ENCODE measurements at regions not wholly inside any gene's neighbourhood (a gene's known extent, or its start where the extent isn't known, plus 50 kb on each side); places are given as distances from the start of the nearest gene placed in this dataset.

DNA sequence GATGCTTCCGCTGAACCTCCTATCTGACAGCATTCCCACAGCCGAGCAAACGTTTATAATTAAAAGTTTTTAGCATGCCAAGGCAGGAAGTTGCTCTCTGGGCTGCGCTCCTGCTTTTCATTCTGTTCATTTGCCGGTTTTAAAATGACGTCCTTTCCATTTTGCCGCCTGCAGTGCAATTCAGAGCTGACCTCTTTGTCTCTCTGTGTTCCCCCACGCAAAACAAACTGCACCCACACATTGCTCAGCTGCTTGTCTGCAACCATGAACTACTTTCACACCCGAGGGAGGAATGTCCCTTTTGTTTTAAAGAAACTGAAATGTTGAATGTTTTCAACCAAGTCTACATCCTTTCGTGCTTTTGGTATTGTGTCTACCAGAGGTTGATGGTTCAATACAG lies 416.5 kb downstream of the EFNB2 start:
- DNase-seq: no peak

- no peak for DNase-seq
Observed at GRCh38 chr13:106118050-106118449, 417.4 kb downstream of the EFNB2 start.

DNA sequence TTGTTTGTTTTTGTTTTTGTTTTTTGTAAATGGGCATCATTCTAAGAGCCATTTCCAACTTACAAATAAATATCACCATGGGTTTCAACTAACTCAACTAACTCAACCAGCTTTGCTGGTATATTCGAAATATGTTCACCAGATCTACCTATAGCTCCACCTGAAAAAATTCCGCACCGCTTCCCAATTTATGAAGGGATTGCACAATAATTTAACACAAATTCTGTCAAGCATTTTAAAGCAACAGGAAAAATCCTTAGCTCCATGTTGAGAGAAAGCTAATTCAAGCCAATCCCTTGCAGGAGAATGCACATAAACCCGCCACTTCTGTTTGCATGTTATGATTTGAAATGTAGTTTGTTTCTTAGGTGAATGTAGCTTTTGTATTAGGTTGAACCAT lies 417.8 kb downstream of the EFNB2 start:
- DNase-seq: no peak

DNA sequence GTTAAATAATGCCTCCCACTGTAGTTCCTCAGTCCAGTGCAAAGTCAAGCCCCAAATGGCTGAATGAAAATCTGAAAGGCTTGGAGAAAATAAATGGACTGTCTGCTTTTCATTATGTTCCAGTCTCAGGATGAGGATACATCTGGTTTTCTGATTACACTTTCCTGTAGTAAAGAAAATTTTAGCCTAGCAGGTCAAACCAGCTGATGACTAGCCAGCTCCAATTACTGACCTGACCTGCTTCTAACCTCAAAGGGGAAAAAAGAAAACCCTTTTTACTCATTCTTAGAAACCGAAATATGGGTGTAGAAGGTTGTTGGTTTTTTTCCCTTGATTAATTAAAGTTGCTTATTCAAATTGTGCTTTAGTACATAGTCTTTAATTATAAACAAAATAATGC lies 418.4 kb downstream of the EFNB2 start:
- DNase-seq: no peak

- no peak for DNase-seq
Observed at GRCh38 chr13:106115081-106115480, 420.4 kb downstream of the EFNB2 start.

DNA sequence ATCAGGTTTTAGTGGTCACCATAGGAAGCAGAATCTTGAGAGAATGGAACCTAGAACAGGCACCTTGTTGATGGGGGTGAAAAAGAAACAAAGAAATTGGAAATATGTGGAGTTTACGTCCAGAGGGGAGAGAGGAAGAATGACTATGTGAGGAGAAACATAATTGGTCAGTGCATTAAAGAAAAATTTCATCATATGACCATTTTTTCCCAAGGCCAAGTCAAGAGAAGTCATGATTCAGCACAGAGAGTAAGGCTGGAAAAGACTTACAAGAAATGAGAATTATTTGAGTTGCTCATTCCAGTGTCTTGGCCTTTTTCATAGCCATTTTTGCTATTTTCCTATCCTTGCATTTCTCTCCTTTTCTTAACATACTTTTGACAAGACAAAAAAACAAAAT lies 421.7 kb downstream of the EFNB2 start:
- no peak for DNase-seq

DNA sequence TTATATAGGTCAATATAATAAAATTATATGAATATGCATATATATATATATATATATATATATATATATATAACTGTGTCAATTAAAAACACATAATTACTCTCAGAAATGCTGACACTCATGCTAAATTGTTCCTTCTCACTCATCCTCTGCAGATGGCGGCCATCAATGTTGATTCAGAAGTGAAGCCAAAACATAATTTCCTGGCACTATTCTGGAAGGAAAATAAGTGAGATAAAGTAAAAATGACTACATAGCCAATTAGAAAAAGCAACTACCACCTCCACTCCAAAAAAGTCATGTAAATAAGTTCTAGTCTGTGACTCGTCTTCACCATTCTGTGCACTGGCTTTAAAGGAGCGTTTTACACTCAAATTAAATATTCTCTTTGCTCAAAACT lies 423.3 kb downstream of the EFNB2 start:
- no peak for DNase-seq

GRCh38 chr13:106110241-106110855 lies 425.1 kb downstream of the EFNB2 start:
- no peak for DNase-seq

DNA sequence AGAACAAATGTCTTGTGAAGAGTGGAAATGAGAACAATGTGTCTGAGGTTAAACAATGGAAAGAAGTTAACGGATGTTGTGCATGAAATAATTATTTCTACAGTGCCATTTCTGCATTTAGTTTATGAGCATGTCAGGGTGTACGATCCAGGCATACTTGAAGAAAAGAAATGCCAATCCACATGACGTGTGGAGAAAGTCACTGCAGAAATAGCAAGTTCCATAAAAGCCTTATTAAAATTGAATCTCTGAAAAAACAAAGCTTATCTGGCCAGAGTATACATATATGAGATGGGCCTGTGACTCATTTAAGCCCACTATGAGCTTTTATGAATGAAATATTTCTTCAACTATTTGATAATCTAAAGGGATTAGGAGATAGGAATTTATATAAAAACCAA lies 426.1 kb downstream of the EFNB2 start:
- no peak for DNase-seq

- DNase-seq: no peak
Observed at GRCh38 chr13:106108346-106108745, 427.1 kb downstream of the EFNB2 start.

DNA sequence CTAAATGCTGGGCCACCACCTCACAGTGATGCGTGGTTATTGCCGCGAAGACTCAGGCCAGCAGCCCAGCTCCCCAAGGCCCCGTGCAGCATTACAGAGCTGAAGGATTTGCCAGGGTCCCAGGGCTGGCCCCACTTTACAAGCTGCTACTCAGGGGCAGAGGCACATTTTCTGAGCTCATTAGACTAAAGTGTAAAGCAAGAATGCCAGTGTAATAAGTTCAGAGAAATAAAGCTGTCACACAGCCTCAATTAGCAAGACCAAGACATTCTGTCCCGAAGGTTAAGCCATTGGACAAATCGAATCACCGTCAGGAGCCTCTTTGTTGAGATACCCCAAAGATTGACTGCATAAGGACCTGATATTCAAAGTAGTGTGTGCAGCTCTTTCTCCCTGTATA lies 428.4 kb downstream of the EFNB2 start:
- no peak for DNase-seq

DNA sequence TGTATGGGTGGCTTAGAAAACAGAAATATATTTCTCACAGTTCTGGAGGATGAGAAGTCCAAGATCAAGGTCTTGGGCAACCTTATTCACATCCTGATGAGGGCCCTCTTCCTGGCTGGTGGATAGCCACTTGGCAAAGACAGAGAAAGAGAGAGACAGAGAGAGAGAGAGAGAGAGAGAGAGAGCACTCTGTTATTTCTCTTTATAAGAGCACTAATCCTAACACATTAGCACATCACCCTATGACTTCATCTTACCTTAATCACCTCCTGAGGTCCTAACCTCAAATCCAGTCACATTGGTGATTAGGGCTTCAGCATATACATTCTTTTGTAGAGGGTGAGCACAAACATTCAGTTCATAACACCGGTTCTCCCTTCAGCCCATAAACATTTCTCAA lies 430.3 kb downstream of the EFNB2 start:
- DNase-seq: no peak

- DNase-seq: no peak
Observed at GRCh38 chr13:106104281-106104901, 431.1 kb downstream of the EFNB2 start.

GRCh38 chr13:106103779-106104178 lies 431.7 kb downstream of the EFNB2 start:
- DNase-seq: no peak

DNA sequence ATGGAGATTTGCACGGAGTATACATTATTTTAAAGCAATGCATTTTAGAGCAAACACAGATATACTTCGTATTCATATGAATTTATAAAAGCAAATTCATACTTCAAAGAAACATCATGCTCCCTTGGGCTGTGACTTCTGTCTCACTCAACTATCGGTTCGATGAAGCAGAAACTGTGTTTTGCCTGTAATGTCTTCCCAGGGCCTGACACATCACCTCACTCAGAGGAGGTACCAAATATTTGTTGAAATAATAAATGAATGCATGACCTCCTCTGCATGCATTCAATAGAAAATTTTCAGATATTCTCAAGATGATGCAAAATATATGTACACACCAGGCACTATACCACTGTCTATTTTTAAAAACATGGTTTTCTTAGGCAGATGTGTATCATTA lies 432.7 kb downstream of the EFNB2 start:
- DNase-seq: no peak

- DNase-seq: no peak
Observed at GRCh38 chr13:106101201-106101600, 434.3 kb downstream of the EFNB2 start.

- no peak for DNase-seq
Observed at GRCh38 chr13:106100171-106100919, 435.1 kb downstream of the EFNB2 start.

GRCh38 chr13:106099765-106100164 lies 435.7 kb downstream of the EFNB2 start:
- DNase-seq: no peak

- DNase-seq: no peak
Observed at GRCh38 chr13:106098778-106099177, 436.7 kb downstream of the EFNB2 start.

GRCh38 chr13:106096661-106097092 lies 438.8 kb downstream of the EFNB2 start:
- no peak for DNase-seq

- no peak for DNase-seq
Observed at GRCh38 chr13:106095919-106096318, 439.5 kb downstream of the EFNB2 start.

- DNase-seq: no peak
Observed at GRCh38 chr13:106095406-106095805, 440.1 kb downstream of the EFNB2 start.

GRCh38 chr13:106090001-106090400 lies 445.5 kb downstream of the EFNB2 start:
- DNase-seq: no peak

GRCh38 chr13:106089261-106089980 lies 446.0 kb downstream of the EFNB2 start:
- no peak for DNase-seq
